Cardiac muscle cell (in vitro differentiated cells and primary cell): ENCODE measurements at regions not wholly inside any gene's neighbourhood (a gene's known extent, or its start where the extent isn't known, plus 50 kb on each side); places are given as distances from the start of the nearest gene placed in this dataset.

Experiments
- DNase-seq, 2 donors: peaks; one replicate each; pipeline versions ENCODE4 v3.0.0 to v3.0.0-alpha.2; 2010 to 2017; ENCODE audit warnings: low read depth in 1 of 2, low spot score in 1 of 2
- H3K27ac ChIP-seq: fragments of 200-600 bp; sonication (generic); 2 replicates; pipeline ENCODE4 v1.5.1; 2016
- H3K27me3 ChIP-seq: fragments of 200-600 bp; sonication (generic); 2 replicates; pipeline ENCODE4 v1.6.0; 2016; ENCODE audit warnings: control low read depth
- H3K36me3 ChIP-seq: fragments of 200-600 bp; sonication (generic); 2 replicates; pipeline ENCODE4 v1.5.1; 2016; ENCODE audit warnings: control low read depth
- H3K4me1 ChIP-seq: fragments of 200-600 bp; sonication (generic); 2 replicates; pipeline ENCODE4 v1.8.1; 2017; ENCODE audit warnings: low read depth, mild to moderate bottlenecking, mixed run types
- H3K4me3 ChIP-seq: fragments of 200-600 bp; sonication (generic); 2 replicates; pipeline ENCODE4 v1.5.1; 2016; ENCODE audit warnings: mild to moderate bottlenecking
- H3K9me3 ChIP-seq: fragments of 200-600 bp; sonication (generic); 2 replicates; pipeline ENCODE4 v1.5.1; 2017; ENCODE audit warnings: low read depth, mild to moderate bottlenecking, control low read depth
- CTCF ChIP-seq: IDR thresholded peaks from 2 replicates; pipeline ENCODE4 v1.5.1; 2012; ENCODE audit warnings: low read depth, mild to moderate bottlenecking, low read length

- Histone ChIP-seq H3K9me3 (no peaks in the 10 kb centered on the region), H3K36me3 (no peaks in the 10 kb centered on the region), H3K27me3 (no peaks in the 10 kb centered on the region), H3K4me3 (no peak overlapping the region), H3K4me1 (peaks cover 16% of the 10 kb centered on the region), H3K27ac (no peak overlapping the region)
- TF ChIP-seq CTCF, result no peak
- DNase-seq, result no peak
Observed at GRCh38 chr4:104418286-104418685, 76.4 kb downstream of the CXXC4 start.

- Histone ChIP-seq H3K27ac (no peak overlapping the region), H3K27me3 (no peaks in the 10 kb centered on the region), H3K9me3 (no peaks in the 10 kb centered on the region), H3K4me1 (peaks cover 16% of the 10 kb centered on the region), H3K36me3 (no peaks in the 10 kb centered on the region), H3K4me3 (no peak overlapping the region)
- TF ChIP-seq CTCF, result no peak
- no peak for DNase-seq
Observed at GRCh38 chr4:104417357-104417882, 77.3 kb downstream of the CXXC4 start.

GRCh38 chr4:104416725-104417356 is 77.9 kb downstream of the CXXC4 start:
- no peaks in the 10 kb centered on the region for H3K36me3 ChIP-seq
- H3K4me3 ChIP-seq, result no peak overlapping the region
- peaks cover 16% of the 10 kb centered on the region for H3K4me1 ChIP-seq
- DNase-seq, result no peak
- H3K27ac ChIP-seq, result no peak overlapping the region
- H3K27me3 ChIP-seq, result no peaks in the 10 kb centered on the region
- no peak for TF ChIP-seq CTCF
- H3K9me3 ChIP-seq, result no peaks in the 10 kb centered on the region

- peaks cover 8% of the 10 kb centered on the region for H3K4me1 ChIP-seq
- no peaks in the 10 kb centered on the region for H3K9me3 ChIP-seq
- H3K27ac ChIP-seq, result no peak overlapping the region
- no peak for TF ChIP-seq CTCF
- H3K27me3 ChIP-seq, result no peaks in the 10 kb centered on the region
- H3K4me3 ChIP-seq, result no peak overlapping the region
- no peaks in the 10 kb centered on the region for H3K36me3 ChIP-seq
- DNase-seq, result no peak
Observed at GRCh38 chr4:104413487-104413886, 81.2 kb downstream of the CXXC4 start.

- DNase-seq, result no peak
- Histone ChIP-seq H3K36me3 (no peaks in the 10 kb centered on the region), H3K27ac (no peak overlapping the region), H3K4me3 (no peak overlapping the region), H3K4me1 (peaks cover 10% of the 10 kb centered on the region), H3K9me3 (no peaks in the 10 kb centered on the region), H3K27me3 (no peaks in the 10 kb centered on the region)
- TF ChIP-seq CTCF, result no peak
Observed at GRCh38 chr4:104412344-104412743, 82.3 kb downstream of the CXXC4 start.
